ENCODE measurements at regions not wholly inside any gene's neighbourhood (a gene's known extent, or its start where the extent isn't known, plus 50 kb on each side); places are given as distances from the start of the nearest gene placed in this dataset.

DNA sequence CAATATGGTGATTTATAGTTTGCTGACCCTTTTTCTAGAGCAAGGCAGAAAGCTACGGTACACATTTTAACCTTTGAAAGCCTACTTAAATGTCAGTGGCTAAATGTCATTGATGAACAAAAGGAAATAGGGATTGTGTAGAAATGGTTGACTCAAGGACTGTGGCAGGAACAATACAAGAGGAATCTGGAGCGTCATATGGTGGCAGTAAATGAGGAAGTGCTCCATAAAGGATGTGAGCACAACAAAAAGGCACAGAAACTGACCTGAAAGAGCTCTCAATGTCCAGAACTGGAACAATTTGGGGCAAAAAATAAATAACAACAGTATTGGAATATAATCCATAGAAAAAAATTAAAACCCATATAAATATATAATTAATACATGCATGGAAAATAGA lies 443.9 kb upstream of the VRK2 start:
- TF ChIP-seq, protein P1, sequence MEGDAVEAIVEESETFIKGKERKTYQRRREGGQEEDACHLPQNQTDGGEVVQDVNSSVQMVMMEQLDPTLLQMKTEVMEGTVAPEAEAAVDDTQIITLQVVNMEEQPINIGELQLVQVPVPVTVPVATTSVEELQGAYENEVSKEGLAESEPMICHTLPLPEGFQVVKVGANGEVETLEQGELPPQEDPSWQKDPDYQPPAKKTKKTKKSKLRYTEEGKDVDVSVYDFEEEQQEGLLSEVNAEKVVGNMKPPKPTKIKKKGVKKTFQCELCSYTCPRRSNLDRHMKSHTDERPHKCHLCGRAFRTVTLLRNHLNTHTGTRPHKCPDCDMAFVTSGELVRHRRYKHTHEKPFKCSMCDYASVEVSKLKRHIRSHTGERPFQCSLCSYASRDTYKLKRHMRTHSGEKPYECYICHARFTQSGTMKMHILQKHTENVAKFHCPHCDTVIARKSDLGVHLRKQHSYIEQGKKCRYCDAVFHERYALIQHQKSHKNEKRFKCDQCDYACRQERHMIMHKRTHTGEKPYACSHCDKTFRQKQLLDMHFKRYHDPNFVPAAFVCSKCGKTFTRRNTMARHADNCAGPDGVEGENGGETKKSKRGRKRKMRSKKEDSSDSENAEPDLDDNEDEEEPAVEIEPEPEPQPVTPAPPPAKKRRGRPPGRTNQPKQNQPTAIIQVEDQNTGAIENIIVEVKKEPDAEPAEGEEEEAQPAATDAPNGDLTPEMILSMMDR (conservative IDR thresholded peaks at IDR 0.05): no peak
- no peak for TF ChIP-seq EZH2 (IDR thresholded peaks at IDR 0.05; ENCODE audit: low read depth)

Measured in PC-9 (cell line).